C4-2B (cell line): ENCODE measurements at regions not wholly inside any gene's neighbourhood (a gene's known extent, or its start where the extent isn't known, plus 50 kb on each side); places are given as distances from the start of the nearest gene placed in this dataset.

ENCODE experiments used
- ZFX ChIP-seq: fragments of 450-650 bp; IDR thresholded peaks from 2 replicates; pipeline ENCODE4 v1.6.1; 2017
- TF ChIP-seq, protein P1 (sequence below): fragments of 450-650 bp; conservative IDR thresholded peaks from 2 replicates; pipeline ENCODE4 v1.5.1; 2017; ENCODE audit warnings: mild to moderate bottlenecking

- TF ChIP-seq, protein P1, sequence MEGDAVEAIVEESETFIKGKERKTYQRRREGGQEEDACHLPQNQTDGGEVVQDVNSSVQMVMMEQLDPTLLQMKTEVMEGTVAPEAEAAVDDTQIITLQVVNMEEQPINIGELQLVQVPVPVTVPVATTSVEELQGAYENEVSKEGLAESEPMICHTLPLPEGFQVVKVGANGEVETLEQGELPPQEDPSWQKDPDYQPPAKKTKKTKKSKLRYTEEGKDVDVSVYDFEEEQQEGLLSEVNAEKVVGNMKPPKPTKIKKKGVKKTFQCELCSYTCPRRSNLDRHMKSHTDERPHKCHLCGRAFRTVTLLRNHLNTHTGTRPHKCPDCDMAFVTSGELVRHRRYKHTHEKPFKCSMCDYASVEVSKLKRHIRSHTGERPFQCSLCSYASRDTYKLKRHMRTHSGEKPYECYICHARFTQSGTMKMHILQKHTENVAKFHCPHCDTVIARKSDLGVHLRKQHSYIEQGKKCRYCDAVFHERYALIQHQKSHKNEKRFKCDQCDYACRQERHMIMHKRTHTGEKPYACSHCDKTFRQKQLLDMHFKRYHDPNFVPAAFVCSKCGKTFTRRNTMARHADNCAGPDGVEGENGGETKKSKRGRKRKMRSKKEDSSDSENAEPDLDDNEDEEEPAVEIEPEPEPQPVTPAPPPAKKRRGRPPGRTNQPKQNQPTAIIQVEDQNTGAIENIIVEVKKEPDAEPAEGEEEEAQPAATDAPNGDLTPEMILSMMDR: no peak
- TF ChIP-seq ZFX: no peak
These were observed 467.3 kb downstream of the SHQ1 start for GRCh38 chr3:72380711-72381493.
